NCI-H2029 (cell line): ENCODE measurements at regions not wholly inside any gene's neighbourhood (a gene's known extent, or its start where the extent isn't known, plus 50 kb on each side); places are given as distances from the start of the nearest gene placed in this dataset.
A peak's percentile ranks its signal among the peaks of the same experiment; 100 is the strongest.
"Not testable (repeated sequence)": the region's sequence is repeated elsewhere in the genome, so short reads cannot be mapped to it uniquely, and the experiment has no call there.

Source experiments
- DNase-seq: peaks from one replicate; lab custom pipeline; 2025; lab: John Stamatoyannopoulos, UW

GRCh38 chr17:33696102-33696501 is 403.0 kb upstream of the ASIC2 start:
- no peak for DNase-seq

- DNase-seq, result no peak
Observed at GRCh38 chr17:33697557-33697956, 404.5 kb upstream of the ASIC2 start.

GRCh38 chr17:33701910-33702309 is 408.8 kb upstream of the ASIC2 start:
- no peak for DNase-seq

- DNase-seq, result no peak
Observed at GRCh38 chr17:33704856-33705255, 411.8 kb upstream of the ASIC2 start.

DNA sequence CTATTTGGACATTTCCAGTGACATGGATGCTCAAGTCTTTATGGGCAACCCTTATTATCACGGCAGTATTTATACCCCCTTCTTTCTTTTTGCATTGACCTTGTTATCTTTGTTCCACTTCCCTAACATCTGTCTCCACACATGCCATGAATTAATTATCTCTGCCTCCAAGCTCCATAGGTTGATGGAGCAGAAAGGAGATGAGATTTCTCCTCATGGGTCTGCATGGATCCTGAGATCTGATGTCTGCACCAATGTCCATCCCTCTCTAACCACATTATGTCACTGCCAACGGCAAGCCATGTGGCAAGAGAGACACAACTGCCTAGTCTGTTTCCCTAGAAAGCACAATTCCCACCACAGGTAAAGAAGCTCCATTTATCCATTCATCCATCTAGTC is 416.8 kb upstream of the ASIC2 start:
- DNase-seq, result no peak

GRCh38 chr17:33712120-33712519 is 419.0 kb upstream of the ASIC2 start:
- DNase-seq, result no peak

GRCh38 chr17:33716957-33717356 is 423.9 kb upstream of the ASIC2 start:
- no peak for DNase-seq

GRCh38 chr17:33723736-33724135 is 430.6 kb upstream of the ASIC2 start:
- DNase-seq, result not testable (repeated sequence)

DNA sequence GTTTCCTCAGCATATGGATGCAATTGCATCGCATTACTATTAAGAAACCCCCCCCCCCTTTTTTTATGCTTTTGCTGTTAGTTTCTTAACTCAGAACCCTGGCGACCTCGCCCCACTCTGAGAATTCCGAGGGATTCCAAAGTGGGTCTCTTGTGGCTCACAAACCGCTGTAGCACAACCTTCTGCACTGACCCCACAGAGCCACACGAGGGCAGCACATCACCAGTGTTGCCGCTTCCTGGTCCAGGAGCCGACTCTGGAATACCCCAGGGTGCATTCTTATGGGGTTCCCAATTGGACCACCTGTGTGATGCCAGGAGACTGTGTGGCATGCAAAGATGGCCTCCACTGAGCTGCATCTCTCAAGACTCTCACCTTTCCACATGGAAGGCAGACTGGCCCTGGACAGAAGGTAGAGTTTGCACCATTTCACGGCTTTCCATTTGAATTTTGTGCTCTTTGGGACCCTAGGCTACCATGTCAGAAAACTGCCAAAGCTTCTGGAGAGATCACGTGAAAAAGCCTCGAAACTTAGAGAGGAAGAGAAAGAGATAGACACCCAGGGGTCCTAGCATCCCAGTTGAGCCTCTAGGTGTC is 432.7 kb upstream of the ASIC2 start:
- peak; percentile 20 for DNase-seq

- no peak for DNase-seq
Observed at GRCh38 chr17:33730131-33730530, 437.0 kb upstream of the ASIC2 start.

- no peak for DNase-seq
Observed at GRCh38 chr17:33732116-33732515, 439.0 kb upstream of the ASIC2 start.

GRCh38 chr17:33739714-33740113 is 446.6 kb upstream of the ASIC2 start:
- no peak for DNase-seq

GRCh38 chr17:33745047-33745760 is 452.1 kb upstream of the ASIC2 start:
- no peak for DNase-seq

DNA sequence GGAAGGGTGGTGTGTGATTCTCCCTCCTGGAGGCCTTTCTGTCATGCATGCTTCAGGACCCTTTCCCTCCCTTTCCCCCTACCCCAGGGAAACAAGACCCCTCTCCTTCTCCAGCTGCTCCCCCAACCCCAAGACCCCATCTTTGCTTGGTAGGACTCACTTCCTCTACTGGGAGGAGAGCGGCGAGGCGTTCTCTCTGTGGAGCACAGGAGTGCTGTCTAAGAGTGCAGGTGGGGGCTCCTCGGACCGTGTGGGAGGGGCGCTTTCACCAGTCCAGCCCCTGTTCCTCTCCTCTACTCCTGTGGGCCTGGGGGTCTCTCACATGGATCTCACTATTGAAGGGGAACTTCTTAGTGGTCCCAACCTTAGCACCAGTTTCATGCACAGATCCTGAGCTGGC is 456.1 kb upstream of the ASIC2 start:
- no peak for DNase-seq

DNA sequence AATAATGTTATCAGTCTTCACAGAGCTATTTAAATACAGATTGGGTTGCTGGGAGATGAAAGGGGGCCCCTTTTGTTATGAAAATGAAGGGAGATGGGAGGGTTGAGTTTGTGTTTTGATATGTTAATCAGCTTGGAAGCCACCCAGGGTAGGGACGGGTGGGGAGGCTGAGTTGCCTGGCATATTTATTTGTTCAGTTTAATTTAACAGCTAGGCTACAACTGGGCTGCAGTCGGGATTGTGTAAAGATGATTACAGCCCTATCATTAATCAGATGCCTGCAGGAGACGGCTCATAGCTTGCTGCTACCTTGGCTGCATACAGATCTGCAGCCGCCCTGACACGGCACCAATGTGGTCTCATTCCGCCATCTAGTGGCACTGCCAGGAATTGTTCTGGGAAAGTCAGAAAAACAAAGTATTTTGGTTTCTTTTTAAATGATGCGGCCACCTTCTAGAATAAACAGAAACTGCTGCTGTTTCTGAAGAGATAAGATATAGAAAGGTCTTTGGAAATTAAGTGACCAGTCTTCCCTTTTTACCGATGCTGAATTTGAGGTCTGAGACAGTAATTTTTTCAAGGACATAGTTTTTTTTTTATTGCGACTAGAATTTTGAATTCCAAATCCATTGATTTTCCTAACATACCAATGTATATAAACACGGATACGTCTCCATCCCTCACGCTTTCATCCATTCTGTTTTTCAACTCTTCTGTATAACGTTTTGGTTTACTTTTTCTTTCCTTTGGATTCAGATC is 458.0 kb upstream of the ASIC2 start:
- DNase-seq, result peak; percentile 32

- DNase-seq, result no peak
Observed at GRCh38 chr17:33751702-33752065, 458.6 kb upstream of the ASIC2 start.

- DNase-seq, result no peak
Observed at GRCh38 chr17:33753452-33753851, 460.4 kb upstream of the ASIC2 start.

DNA sequence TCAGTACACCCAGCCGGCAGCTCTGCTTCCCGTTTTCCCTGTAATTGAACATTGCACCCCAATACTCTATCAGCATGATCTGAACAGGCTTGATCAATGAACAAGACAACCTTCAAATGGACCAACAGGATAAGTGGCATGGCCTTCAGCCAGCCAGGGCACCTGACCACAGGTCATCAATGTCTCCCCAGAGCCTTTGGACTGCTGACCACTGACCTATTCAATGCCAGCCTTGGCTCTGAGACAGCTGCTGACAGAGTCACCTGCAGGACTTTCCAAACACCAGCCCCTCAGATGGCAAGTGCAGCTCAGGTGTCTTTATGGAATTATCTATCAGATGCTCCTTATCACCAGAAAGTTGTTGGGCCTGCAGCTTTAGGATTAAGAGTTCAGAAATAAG is 462.9 kb upstream of the ASIC2 start:
- no peak for DNase-seq

GRCh38 chr17:33765871-33766270 is 472.8 kb upstream of the ASIC2 start:
- DNase-seq, result no peak

GRCh38 chr17:33766721-33767120 is 473.6 kb upstream of the ASIC2 start:
- DNase-seq, result no peak

DNA sequence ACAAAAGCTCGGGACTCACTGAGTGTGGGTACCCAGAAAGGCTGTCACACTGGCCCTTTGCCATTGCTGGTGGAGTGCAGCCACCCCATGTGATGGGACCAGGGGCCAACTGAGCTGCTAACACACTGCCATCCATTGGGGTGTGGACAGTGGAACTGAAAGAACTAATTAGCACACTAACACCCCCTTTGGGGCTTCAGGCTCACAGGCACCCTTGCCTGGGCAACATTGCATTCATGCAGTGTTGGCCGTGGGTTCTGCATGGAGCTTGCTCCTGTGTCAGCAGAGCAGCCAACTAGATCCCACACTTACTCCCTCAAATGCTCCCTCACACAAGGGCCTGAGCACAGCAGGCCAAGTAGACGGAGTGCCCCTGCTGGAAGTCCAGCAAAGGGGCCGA is 476.0 kb upstream of the ASIC2 start:
- no peak for DNase-seq

- no peak for DNase-seq
Observed at GRCh38 chr17:33776304-33776703, 478.8 kb upstream of the CCL2 start.

GRCh38 chr17:33776903-33777302 is 478.2 kb upstream of the CCL2 start:
- DNase-seq, result no peak
